Heart left ventricle (tissue), 16 donors: ENCODE measurements at regions not wholly inside any gene's neighbourhood (a gene's known extent, or its start where the extent isn't known, plus 50 kb on each side); places are given as distances from the start of the nearest gene placed in this dataset.

ENCODE experiments used
- ATAC-seq, 4 donors: fragments of 200-7000 bp; cut with Tn5 transposase; one replicate each; pipeline ENCODE4 v1.9.1; 2020 to 2022; ENCODE audit warnings: moderate library complexity in 4 of 4, mild to moderate bottlenecking in 3 of 4, moderate number of reproducible peaks in 1 of 4
- DNase-seq, 5 donors: peaks; one replicate each; pipeline ENCODE4 v3.0.0-alpha.2; 2020
- H3K27ac ChIP-seq, 12 donors: fragments of 200-600 bp; sonication (generic) in 4 of 12; one replicate each; pipeline versions ENCODE4 v1.5.0 to v1.8.0; 2016 to 2022; ENCODE audit warnings: mild to moderate bottlenecking in 2 of 12
- H3K27me3 ChIP-seq, 9 donors: fragments of 200-600 bp; sonication (generic) in 2 of 9; one replicate each; pipeline versions ENCODE4 v1.5.1 to v1.8.0; 2016 to 2022; ENCODE audit warnings: mild to moderate bottlenecking in 3 of 9
- H3K36me3 ChIP-seq, 9 donors: fragments of 200-600 bp; sonication (generic) in 2 of 9; one replicate each; pipeline versions ENCODE4 v1.5.0 to v1.8.0; 2018 to 2022; ENCODE audit warnings: mild to moderate bottlenecking in 2 of 9
- H3K4me1 ChIP-seq, 12 donors: fragments of 200-600 bp; sonication (generic) in 4 of 12; one replicate each; pipeline versions ENCODE4 v1.5.0 to v1.8.0; 2016 to 2022; ENCODE audit warnings: mild to moderate bottlenecking in 3 of 12
- H3K4me3 ChIP-seq, 12 donors: fragments of 200-600 bp; sonication (generic) in 4 of 12; one replicate each; pipeline versions ENCODE4 v1.5.0 to v1.8.0; 2017 to 2022; ENCODE audit warnings: mild to moderate bottlenecking in 9 of 12, moderate library complexity in 4 of 12
- H3K9me3 ChIP-seq, 12 donors: fragments of 200-600 bp; sonication (generic) in 4 of 12; one replicate each; pipeline versions ENCODE4 v1.5.0 to v1.8.0; 2016 to 2022; ENCODE audit warnings: mild to moderate bottlenecking in 1 of 12
- POLR2A ChIP-seq, 2 donors: fragments of 450-650 bp; IDR thresholded peaks; one replicate each; pipeline ENCODE4 v1.6.1; 2017; ENCODE audit warnings: antibody characterized with exemption in 2 of 2, mild to moderate bottlenecking in 2 of 2, moderate library complexity in 2 of 2
- WGBS, 4 donors: extraction: QIAGEN DNeasy Blood & Tissue Kit in 2 of 4; methylation state at CpG; one replicate each; pipeline versions ENCODE4 v1.1.5 to v1.1.7; 2013 to 2018; 5-methylcytosine and 5-hydroxymethylcytosine counted together
- intact Hi-C, 10 donors: fragments of 100-400 bp; cut with DNase I; formaldehyde crosslinking; loops; one replicate each; pipeline versions ENCODE4 v1.11.1 to v1.14.2; 2022
- TF ChIP-seq, protein P1 (sequence below), 12 donors: fragments of 200-600 bp; sonication (generic) in 4 of 12; IDR thresholded peaks; one replicate each; pipeline versions ENCODE4 v1.5.0 to v1.8.0; 2018 to 2022; ENCODE audit warnings: antibody characterized with exemption in 12 of 12, mild to moderate bottlenecking in 5 of 12
- donor health status: ischemic (EF 13 %, LVEDD 7.1; RV severe dilation, severe dysfunction).
- donor health status: healthy with polysubstance abuse.
- donor health status: DM: no; HTN: yes; CAD: no.
- donor health status: DM: no; HTN: no; CAD: no.
- donor health status: ischemic (EF 25% LVEDD 6.9; RV normal size, moderate dysfunction).
- donor health status: ischemic (EF 25% LVEDD 5.7; RV mildly dilated, moderate dysfunction).
- donor health status: healthy.
- donor health status: DM: yes; HTN: yes; CAD: no.
- donor health status: ischemic (EF 35%, LVEDD 5.7; RV mildly dilated, moderate dysfunction).
- donor health status: nonischemic (EF 11% LVEDD 7.7; RV severe dilation, severe dysfunction).
- donor health status: DM: yes; HTN: yes; CAD: no.
- donor health status: PGD.
- donor health status: ischemic (EF 29% LVEDD 5.4; RV normal size, mild dysfunction).
- donor health status: nonischemic (EF 23%, LVEDD 6.1; RV moderate dilation, normal function).

DNA sequence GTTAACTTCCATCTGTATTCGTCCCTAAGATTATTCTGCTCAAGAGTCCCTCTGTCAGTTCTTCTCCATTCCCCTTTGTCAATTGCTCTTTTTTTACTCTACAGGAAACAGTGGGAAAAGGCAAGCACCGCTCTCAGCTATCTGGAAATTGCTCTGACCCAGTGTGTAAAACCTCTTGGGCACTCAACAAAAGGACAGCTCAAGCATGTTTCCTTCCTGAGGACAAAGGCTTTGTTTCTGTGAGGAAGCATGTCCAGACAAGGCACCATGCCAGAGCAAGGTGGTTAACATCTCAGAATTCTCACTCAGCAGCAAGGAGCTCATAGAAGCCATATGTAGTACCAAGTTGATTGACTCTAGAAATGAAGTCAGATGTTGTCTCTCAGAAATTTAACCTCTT, 735.6 kb downstream of the TSN start:
- Histone ChIP-seq H3K27me3 (no peaks in the 10 kb centered on the region), H3K27ac (no peak overlapping the region), H3K4me3 (no peak overlapping the region), H3K4me1 (no peaks in the 10 kb centered on the region), H3K36me3 (no peaks in the 10 kb centered on the region), H3K9me3 (no peaks in the 10 kb centered on the region)
- 43 to 64% (median 55%) methylated on average over 2 of the region's 2 CpGs for WGBS, 4 donors
- intact Hi-C loops: no loop called here
- DNase-seq (no peak), ATAC-seq (no peak)
- TF ChIP-seq POLR2A (IDR thresholded peaks at IDR 0.05): no peak
- TF ChIP-seq, protein P1, sequence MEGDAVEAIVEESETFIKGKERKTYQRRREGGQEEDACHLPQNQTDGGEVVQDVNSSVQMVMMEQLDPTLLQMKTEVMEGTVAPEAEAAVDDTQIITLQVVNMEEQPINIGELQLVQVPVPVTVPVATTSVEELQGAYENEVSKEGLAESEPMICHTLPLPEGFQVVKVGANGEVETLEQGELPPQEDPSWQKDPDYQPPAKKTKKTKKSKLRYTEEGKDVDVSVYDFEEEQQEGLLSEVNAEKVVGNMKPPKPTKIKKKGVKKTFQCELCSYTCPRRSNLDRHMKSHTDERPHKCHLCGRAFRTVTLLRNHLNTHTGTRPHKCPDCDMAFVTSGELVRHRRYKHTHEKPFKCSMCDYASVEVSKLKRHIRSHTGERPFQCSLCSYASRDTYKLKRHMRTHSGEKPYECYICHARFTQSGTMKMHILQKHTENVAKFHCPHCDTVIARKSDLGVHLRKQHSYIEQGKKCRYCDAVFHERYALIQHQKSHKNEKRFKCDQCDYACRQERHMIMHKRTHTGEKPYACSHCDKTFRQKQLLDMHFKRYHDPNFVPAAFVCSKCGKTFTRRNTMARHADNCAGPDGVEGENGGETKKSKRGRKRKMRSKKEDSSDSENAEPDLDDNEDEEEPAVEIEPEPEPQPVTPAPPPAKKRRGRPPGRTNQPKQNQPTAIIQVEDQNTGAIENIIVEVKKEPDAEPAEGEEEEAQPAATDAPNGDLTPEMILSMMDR (IDR thresholded peaks at IDR 0.05): no peak

GRCh38 chr2:122500316-122501105, 745.1 kb downstream of the TSN start:
- Histone ChIP-seq H3K36me3 (no peaks in the 10 kb centered on the region), H3K4me1 (no peaks in the 10 kb centered on the region), H3K9me3 (peaks cover 0 to 7% (median 0%) of the 10 kb centered on the region in 12 donors), H3K27ac (no peak overlapping the region), H3K4me3 (no peak overlapping the region), H3K27me3 (no peaks in the 10 kb centered on the region)
- WGBS, 4 donors: 81 to 93% (median 89%) methylated on average over 1 of the region's 1 CpG
- intact Hi-C loops: no loop called here
- ATAC-seq: no peak
- DNase-seq: no peak
- no peak for TF ChIP-seq POLR2A (IDR thresholded peaks at IDR 0.05)
- TF ChIP-seq, protein P1 (IDR thresholded peaks at IDR 0.05): no peak

GRCh38 chr2:122506620-122507019, 751.2 kb downstream of the TSN start:
- no peak overlapping the region for H3K4me3 ChIP-seq
- ATAC-seq (no peak), DNase-seq (no peak)
- TF ChIP-seq POLR2A (IDR thresholded peaks at IDR 0.05): no peak
- TF ChIP-seq, protein P1 (IDR thresholded peaks at IDR 0.05): no peak
- intact Hi-C loops: no loop called here
- no peaks in the 10 kb centered on the region for H3K9me3 ChIP-seq
- H3K4me1 ChIP-seq: no peaks in the 10 kb centered on the region
- no peaks in the 10 kb centered on the region for H3K27me3 ChIP-seq
- no peaks in the 10 kb centered on the region for H3K36me3 ChIP-seq
- H3K27ac ChIP-seq: no peak overlapping the region
- WGBS, 4 donors: 82 to 90% (median 85%) methylated on average over 3 of the region's 3 CpGs

DNA sequence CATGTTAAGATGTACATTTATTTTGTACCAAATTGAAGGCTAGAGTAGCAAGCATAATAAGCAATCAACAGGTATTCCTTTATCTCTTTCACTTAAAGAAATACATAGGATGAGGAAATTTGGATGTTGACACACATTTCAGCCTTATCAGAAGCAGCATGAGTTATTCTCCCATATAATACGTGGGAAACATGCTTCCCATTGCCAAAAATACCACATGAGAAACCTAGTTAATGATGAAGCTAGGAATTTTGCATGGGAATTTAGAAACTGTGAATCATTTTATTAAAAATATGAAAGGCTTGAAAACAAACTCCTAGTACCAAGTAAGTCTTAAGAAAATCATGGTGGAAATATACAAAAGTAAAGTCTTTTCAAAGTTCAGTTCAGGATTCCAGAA, 751.8 kb downstream of the TSN start:
- H3K27ac ChIP-seq: no peak overlapping the region
- ATAC-seq (no peak), DNase-seq (no peak)
- no peaks in the 10 kb centered on the region for H3K9me3 ChIP-seq
- H3K4me3 ChIP-seq: no peak overlapping the region
- no peaks in the 10 kb centered on the region for H3K4me1 ChIP-seq
- 30 to 40% (median 34%) methylated on average over 1 of the region's 1 CpG for WGBS, 4 donors
- TF ChIP-seq POLR2A (IDR thresholded peaks at IDR 0.05): no peak
- TF ChIP-seq, protein P1 (IDR thresholded peaks at IDR 0.05): no peak
- peaks cover 0 to 5% (median 0%) of the 10 kb centered on the region in 9 donors for H3K27me3 ChIP-seq
- no peaks in the 10 kb centered on the region for H3K36me3 ChIP-seq
- intact Hi-C loops: no loop called here
